NOMO-1 (cell line): ENCODE measurements at regions not wholly inside any gene's neighbourhood (a gene's known extent, or its start where the extent isn't known, plus 50 kb on each side); places are given as distances from the start of the nearest gene placed in this dataset.
"Not testable (repeated sequence)": the region's sequence is repeated elsewhere in the genome, so short reads cannot be mapped to it uniquely, and the experiment has no call there.

Experiments used
- DNase-seq, 2 experiments: peaks; one replicate each; lab custom pipeline; 2025; ENCODE audit not compliant: unreplicated experiment in 2 of 2; lab: John Stamatoyannopoulos, UW

DNA sequence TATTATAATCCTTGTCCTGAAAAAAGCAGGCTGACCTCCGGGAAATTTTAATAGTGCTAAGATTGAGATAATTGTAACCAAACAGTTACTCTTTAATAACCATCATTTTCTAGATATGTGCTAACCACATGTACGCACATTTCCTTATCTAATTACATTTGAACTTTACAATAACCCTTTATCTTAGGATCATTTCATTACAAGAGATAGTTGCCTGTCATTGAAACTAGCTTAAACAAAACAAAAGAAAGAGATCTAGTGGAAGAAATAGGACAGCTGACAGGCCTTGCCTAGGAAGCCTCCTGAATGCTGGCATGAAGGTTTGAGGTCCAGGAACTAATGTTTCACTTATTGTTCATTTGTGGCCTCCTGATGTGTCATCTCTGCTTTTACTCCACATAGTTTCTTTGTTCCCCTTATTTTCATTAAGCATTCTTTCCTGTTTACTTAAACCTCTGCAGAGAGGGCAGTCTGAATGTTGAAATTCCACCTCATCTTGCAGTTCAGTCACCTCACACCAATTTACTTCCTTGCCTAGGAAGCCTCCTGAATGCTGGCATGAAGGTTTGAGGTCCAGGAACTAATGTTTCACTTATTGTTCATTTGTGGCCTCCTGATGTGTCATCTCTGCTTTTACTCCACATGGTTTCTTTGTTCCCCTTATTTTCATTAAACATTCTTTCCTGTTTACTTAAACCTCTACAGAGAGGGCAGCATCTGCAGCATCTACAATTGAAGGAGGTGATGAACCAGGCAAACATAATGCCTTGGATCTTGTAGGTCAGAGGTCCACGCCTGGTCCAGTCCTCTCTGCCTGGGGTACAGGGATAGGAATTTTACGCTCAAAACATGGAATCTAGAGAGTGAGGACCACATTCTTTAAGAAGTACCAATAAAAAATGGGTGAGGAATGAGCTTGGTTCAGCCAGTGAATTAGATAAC is 247.5 kb downstream of the SPATA31A6 start:
- peak in 1 of 2 experiments; percentile 38 for DNase-seq

DNA sequence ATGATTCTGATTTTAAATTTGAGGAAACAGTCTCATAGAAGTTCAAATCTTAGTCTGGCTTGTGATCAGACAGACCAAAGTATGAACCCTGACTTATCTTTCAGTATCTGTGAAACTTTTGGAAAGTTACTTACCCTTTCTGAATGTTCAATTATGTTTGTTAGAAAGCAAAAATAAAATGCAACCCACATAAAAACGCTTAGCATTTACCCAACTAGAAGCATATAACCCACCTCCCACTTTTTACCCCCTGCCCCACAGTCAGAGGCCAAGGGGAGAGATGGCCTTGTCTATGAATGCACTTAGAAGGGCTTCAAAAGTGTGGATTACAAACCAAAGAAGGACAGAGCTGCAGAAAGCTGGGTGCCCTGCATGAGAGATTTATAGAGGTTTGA is 248.2 kb downstream of the SPATA31A6 start:
- not testable (repeated sequence) for DNase-seq

DNA sequence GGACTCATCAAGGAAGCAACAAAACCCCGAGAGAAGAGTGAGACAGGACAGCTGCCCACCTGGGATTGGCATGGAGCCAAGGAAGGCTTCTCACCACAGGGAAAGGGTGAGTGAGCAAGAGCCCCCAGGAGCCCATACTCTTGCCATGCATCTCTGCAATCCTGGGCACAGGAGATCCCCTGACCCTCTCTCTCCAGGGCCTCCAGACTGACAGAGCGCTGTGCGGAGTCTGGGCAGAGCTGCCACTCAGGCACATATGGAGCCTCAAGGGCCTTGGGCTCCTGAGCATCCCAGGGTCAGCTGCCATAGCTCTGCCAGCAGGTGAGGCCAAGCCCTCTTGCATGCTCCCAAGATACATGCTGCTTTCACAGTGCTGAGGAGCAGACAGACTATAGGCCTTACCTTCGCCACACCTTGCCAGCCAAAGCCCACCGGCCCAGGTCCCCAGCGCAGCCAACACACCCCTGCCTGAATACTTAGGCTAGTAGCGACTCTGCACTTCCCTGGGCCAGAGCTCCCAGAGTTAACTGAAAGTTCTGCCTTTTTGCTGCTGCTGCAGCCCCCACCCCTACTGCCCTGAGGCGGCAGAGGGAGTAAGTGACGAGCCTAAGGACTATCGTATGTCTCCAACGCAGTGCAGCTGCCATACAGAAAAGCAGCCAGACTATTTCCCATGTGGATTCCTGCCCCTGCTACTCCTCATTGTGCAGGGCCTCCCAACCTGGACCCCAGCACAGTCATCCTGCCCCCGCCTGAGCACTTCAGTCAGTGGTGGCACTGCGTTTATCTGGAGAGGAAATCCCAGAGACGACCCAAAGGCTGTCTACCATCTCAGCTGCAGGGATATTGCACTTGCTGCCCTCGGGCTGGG is 251.6 kb downstream of the SPATA31A6 start:
- not testable (repeated sequence) for DNase-seq

DNA sequence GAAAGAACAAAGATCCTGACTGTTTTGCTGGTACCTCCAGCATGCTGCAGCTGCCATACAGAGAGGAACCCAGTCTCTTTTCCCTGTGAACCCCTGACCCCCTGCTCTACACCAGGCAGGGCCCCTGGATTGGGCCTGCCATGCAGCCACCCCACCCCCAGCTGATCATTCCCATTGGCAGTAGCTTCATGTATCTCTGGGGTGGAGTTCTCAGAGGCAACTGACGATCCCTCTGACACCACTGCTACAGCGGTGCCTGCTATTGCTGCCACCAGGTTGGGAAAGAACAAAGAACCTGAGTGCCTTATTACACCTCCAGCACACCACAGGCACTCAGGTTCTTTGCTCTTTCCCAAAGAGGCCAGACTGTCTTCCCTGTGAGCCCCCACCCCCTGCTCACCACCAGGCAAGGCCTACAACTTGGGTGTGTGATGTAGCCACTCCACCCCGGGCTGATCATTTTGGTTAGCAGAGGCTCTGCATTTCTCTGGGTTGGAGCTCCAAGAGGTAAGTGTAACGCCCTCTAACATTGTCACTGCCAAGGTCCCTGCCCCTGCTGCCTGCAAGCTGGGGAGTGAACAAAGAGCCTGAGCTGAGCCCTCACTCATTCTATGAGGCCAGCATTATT is 252.4 kb downstream of the SPATA31A6 start:
- not testable (repeated sequence) for DNase-seq

DNA sequence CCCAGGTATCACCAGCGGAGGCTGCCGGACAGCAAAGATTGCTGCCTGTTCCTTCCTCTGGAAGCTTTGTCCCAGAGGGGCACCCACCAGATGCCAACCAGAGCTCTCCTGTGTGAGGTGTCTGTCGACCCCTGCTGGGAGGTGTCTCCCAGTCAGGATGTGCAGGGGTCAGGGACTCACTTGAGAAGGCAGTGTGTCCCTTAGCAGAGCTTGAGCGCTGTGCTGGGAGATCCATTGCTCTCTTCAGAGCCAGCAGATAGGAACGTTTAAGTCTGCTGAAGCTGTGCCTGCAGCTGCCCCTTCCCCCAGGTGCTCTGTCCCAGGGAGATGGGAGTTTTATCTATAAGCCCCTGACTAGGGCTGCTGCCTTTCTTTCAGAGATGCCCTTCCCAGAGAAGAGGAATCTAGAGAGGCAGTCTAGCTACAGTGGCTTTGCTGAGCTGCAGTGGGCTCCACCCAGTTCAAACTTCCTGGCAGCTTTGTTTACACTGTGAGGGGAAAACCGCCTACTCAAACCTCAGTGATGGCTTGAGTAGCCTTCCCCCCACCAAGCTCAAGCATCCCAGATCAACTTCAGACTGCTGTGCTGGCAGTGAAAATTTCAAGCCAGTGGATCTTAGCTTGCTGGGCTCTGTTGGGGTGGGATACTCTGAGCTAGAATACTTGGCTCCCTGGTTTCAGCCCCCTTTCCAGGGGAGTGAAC is 253.7 kb downstream of the SPATA31A6 start:
- not testable (repeated sequence) for DNase-seq

GRCh38 chr9:42442680-42443079 is 259.2 kb downstream of the SPATA31A6 start:
- DNase-seq = not testable (repeated sequence)

DNA sequence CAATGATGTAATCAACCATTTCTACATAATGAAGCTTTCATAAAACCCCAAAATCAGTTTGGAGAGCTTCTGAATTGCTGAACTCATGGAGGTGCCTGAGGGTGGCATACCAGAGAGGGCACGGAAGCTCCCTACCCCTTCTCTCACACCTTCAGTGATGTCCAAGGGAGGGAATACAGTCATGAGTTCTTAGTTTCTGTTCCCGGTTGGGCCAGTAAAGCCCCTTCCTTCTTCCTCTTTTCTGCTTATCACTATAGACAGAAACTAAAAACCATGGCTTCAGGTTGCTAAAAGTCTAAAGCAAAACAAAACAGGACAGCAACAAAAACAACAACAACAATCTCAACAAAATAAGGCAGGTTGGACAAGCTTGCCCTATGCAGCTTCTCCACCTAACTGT is 260.0 kb downstream of the SPATA31A6 start:
- DNase-seq = peak; percentile 70 to 75

- not testable (repeated sequence) for DNase-seq
These were observed 278.0 kb downstream of the SPATA31A6 start for GRCh38 chr9:42461436-42461835.

- not testable (repeated sequence) for DNase-seq
These were observed 278.4 kb downstream of the SPATA31A6 start for GRCh38 chr9:42461863-42462262.

DNA sequence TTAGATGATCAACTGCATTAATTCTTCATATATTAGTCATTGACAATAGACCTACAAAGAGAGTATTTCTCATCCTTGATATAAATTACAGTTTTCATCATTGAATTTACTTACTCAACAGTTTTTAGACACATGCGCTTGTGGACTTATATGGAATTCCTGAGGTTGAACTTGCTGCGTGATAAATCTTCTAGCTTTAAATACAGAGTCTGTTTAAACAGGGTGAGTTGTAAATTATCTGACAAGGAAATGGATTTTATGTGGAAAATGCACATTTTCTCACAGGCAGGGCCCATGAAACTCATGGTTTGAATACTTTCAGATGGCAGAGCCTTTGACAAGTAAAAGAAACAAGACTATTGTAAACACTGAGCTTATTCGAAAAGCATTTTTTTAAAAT is 280.5 kb downstream of the SPATA31A6 start:
- not testable (repeated sequence) for DNase-seq

DNA sequence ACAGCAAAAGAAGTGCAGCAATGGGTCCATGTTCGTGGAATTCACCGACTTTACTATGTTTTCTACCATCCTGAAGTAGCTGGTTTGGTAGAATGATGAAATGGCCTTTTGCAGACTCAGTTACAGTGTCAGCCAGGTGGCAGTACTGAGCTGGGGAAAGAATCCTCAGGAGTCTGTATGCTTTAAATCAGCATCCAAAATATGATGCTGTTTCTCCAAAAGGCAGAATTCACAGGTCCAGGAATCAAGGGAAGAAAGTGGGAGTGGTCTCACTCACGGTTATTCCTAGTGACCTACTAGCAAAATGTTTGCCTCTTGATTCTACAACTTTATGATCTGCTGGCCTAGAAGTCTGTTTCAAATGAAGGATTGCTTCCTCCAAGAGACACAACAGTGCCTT is 287.1 kb downstream of the SPATA31A6 start:
- not testable (repeated sequence) for DNase-seq

DNA sequence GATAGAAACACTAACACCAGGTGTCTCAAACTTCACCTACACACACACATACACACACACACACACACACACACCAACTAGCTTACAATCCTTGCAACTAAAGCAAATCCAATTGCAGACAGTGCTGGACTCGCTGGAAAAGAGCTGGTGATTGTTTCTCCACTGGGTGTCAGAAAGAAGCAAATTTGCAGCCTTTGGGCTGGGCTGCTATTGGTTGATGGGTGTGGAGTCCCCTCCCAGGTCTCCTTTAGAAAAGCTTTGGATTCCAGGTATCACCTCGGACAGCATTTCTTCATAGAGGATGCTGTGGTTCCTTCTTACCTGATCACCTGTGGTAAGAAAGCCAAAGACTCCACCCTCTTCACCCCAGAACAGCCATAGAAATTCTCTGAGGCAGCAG is 307.5 kb downstream of the SPATA31A6 start:
- not testable (repeated sequence) for DNase-seq

DNA sequence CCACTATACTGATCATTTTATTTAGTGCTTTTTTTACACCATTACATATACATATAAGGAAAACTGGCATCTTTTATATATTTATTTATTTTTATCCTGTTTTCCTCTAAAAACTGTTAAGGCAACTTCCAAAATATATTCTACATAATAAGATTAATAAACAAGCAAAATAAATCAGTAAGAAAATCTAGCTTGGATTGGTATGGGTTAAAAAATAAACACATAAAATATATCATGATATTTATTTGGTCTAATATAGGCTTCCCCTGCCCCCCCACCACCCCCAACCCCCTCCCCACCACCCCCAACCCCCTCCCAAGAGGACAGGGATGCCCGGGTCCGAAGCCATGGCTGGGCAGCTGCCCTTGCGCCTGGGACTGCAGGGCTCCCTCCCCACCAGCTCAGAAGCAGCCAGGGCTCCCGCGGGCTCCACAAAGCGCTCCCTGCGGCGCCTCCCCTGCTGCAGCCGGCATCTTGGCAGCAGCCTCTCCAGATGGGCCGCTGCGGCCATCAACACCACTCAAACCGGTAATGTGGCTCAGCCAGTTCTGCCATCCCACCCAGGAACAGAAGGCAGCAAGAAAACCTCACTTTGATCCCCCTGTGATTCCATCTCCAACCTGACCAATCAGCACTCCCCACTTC is 319.3 kb downstream of the SPATA31A6 start:
- DNase-seq = not testable (repeated sequence)

DNA sequence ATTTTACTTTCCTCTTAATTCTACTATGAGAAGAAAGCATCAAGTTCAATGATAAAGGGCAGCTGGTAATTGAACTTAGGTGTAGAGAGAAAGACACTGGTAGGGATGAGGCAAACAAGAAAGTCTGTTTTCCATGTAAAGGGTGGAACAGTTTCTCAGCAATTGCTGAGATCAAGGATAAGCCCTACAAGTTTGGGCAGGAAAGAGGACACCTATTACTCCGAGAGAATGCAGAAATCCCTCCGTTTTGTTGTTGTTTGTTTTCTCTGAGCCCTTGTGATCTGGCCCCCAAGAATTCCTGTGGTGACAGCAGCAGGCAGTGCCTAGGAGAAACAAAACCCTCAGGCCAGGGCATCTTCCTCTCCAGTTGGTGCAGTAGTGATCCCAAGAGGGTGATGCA is 324.7 kb downstream of the SPATA31A6 start:
- not testable (repeated sequence) for DNase-seq

DNA sequence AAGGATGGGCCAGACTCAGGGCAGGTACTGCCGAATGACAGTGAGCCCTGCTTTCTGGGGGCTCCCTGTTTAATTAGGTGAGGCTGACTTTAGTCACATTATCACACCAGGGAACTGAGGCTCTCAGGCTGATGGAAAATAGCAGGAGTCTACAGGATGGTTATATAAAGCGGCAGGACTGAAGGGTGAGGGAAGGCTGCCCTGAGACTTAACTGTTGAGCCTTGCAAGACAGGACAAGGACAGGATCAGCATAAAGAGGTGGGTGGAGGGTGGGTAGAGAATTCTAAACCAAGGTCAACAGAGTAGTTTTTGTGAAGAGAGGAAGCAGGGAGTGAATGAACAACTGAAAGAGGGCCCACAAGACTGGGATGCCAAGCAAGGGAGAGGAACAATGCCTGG is 330.1 kb downstream of the SPATA31A6 start:
- not testable (repeated sequence) for DNase-seq

- not testable (repeated sequence) for DNase-seq
These were observed 351.0 kb downstream of the SPATA31A6 start for GRCh38 chr9:42534325-42534983.

GRCh38 chr9:42534984-42535325 is 351.5 kb downstream of the SPATA31A6 start:
- not testable (repeated sequence) for DNase-seq

DNA sequence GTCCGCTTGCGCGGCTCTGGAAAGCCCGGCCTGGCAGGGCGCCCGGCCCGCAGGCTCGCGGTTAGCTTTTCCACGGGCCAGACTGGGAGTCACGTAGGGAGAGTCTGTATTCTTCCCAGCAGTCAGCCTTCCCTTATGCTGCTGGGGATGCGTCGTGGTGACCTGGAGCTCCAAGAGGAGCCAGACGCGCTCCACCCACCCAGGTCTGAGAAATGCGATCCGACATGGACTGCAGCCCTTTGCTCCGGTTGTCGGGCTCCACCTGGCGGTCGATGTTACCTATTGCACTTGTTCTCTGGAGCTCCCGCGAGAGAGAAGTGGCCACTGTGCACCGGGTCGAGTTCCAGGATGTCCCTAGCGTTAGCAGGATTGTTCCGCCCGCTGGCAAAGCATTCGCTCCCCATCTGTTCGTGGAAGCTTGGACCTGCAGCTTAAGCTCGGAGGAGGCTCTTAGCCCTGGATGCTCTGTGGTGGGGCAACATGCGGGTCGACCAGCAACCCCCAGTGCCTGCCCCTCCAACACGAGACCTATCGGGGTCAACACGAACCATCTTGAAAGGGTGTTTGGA is 367.4 kb downstream of the SPATA31A6 start:
- DNase-seq = not testable (repeated sequence)

GRCh38 chr9:42568530-42568929 is 385.1 kb downstream of the SPATA31A6 start:
- not testable (repeated sequence) for DNase-seq
